Transverse colon (tissue), 4 donors: ENCODE measurements at regions not wholly inside any gene's neighbourhood (a gene's known extent, or its start where the extent isn't known, plus 50 kb on each side); places are given as distances from the start of the nearest gene placed in this dataset.

ENCODE experiments used
- DNase-seq: peaks from one replicate; pipeline ENCODE4 v3.0.0-alpha.2; 2019
- H3K27ac ChIP-seq, 4 donors: fragments of 200-600 bp; sonication (generic); 2 replicates each; pipeline ENCODE4 v1.5.1; 2016 to 2018; ENCODE audit warnings: inconsistent platforms in 4 of 4
- H3K27me3 ChIP-seq: fragments of 200-600 bp; sonication (generic); 2 replicates; pipeline ENCODE4 v1.5.1; 2017; ENCODE audit warnings: inconsistent platforms
- H3K36me3 ChIP-seq, 4 donors: fragments of 200-600 bp; sonication (generic); 2 replicates each; pipeline ENCODE4 v1.5.1; 2017 to 2019; ENCODE audit warnings: inconsistent platforms in 4 of 4
- H3K4me1 ChIP-seq, 4 donors: fragments of 200-600 bp; sonication (generic); 2 replicates each; pipeline ENCODE4 v1.5.1; 2017 to 2020; ENCODE audit warnings: inconsistent platforms in 4 of 4
- H3K4me3 ChIP-seq, 4 donors: fragments of 200-600 bp; sonication (generic); 1 replicate in 1 of 4; 2 replicates in 3 of 4; pipeline versions ENCODE4 v1.5.1 to v1.6.1; 2017 to 2019; ENCODE audit warnings: inconsistent platforms in 4 of 4
- H3K9me3 ChIP-seq, 2 donors: fragments of 200-600 bp; sonication (generic); 2 replicates each; pipeline ENCODE4 v1.5.1; 2017 to 2019; ENCODE audit warnings: inconsistent platforms in 2 of 2
- EP300 ChIP-seq: sonication (generic); formaldehyde crosslinking; IDR thresholded peaks from one replicate; pipeline ENCODE4 v1.6.1; 2017; ENCODE audit warnings: antibody characterized with exemption, low read depth
- POLR2A ChIP-seq: fragments of 450-650 bp; IDR thresholded peaks from one replicate; pipeline ENCODE4 v1.6.1; 2016; ENCODE audit warnings: antibody characterized with exemption, mild to moderate bottlenecking, moderate library complexity
- POLR2AphosphoS5 ChIP-seq, 3 donors: sonication (generic); formaldehyde crosslinking; IDR thresholded peaks; one replicate each; pipeline ENCODE4 v1.6.1; 2016; ENCODE audit warnings: antibody characterized with exemption in 3 of 3
- WGBS, 2 donors: methylation state at CpG; one replicate each; pipeline ENCODE4 v1.1.5; 2018; ENCODE audit warnings: low coverage in 1 of 2; 5-methylcytosine and 5-hydroxymethylcytosine counted together
- in situ Hi-C, 4 donors: fragments of 200-750 bp; cut with MboI; loops; one replicate each; pipeline versions ENCODE4 v1.15.0 to v1.15.1; 2017; ENCODE audit warnings: low sequenced_read_pairs in 3 of 4, low pct_ligation_motif_present in 1 of 4, low pct_unique_long_range_greater_than_20kb in 1 of 4
- intact Hi-C: fragments of 100-400 bp; cut with DNase I; formaldehyde crosslinking; loops from one replicate; pipeline ENCODE4 v1.15.1; 2023; ENCODE audit warnings: low total_unique reads
- TF ChIP-seq, protein P1 (sequence below), 5 experiments: fragments of 200-600 bp in 3 of 5; fragments of 450-650 bp in 2 of 5; sonication (generic) in 3 of 5; IDR thresholded peaks; 1 replicate in 2 of 5; 2 replicates in 3 of 5; pipeline ENCODE4 v1.5.1; 2016 to 2017; ENCODE audit warnings: antibody characterized with exemption in 5 of 5, inconsistent platforms in 3 of 5, mild to moderate bottlenecking in 2 of 5, moderate library complexity in 1 of 5

DNA sequence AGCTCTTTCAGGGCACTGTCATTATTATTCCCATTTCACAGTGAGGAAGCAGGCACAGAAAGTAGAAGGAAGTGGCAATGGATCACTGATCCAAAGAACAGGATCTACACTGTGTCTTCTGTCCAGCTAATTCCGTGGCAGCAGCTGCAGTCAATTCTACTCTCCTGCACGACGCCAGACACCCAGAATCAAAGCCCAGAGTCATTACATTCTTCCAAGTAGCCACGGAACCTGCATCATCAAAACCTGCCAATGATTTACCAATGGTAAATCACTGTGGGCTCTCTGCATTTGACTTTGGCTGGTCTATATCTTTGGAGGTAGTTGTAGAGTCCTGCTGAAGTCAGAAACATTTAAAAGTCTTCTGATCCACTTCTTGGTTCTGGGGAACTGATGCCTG, 767.7 kb downstream of the LIG4 start:
- 31 to 48% methylated on average over 4 of the region's 4 CpGs for WGBS, 2 donors
- TF ChIP-seq POLR2A (no peak), POLR2AphosphoS5 (IDR thresholded peaks at IDR 0.05) (no peak), EP300 (no peak)
- TF ChIP-seq, protein P1, sequence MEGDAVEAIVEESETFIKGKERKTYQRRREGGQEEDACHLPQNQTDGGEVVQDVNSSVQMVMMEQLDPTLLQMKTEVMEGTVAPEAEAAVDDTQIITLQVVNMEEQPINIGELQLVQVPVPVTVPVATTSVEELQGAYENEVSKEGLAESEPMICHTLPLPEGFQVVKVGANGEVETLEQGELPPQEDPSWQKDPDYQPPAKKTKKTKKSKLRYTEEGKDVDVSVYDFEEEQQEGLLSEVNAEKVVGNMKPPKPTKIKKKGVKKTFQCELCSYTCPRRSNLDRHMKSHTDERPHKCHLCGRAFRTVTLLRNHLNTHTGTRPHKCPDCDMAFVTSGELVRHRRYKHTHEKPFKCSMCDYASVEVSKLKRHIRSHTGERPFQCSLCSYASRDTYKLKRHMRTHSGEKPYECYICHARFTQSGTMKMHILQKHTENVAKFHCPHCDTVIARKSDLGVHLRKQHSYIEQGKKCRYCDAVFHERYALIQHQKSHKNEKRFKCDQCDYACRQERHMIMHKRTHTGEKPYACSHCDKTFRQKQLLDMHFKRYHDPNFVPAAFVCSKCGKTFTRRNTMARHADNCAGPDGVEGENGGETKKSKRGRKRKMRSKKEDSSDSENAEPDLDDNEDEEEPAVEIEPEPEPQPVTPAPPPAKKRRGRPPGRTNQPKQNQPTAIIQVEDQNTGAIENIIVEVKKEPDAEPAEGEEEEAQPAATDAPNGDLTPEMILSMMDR (IDR thresholded peaks at IDR 0.05), result no peak
- intact Hi-C loops, result no loop called here

DNA sequence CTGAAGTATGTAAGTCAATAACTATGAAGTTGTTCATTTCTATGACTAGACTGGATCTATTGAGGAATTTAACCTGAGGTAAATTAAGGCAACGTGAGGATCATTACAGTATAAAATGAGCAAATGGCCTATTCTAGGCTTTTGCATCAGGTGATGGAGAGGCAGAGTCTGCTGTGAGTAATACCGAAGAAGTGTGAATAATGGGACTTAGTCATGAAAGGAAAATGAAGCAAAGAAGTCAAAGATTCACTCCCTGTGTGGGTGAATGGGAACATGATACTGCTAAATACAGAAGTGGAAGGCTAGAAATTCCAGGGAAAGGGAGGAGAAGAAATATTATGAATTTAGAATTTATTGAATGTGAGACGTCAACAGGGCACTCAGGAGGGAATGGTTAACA, 774.1 kb downstream of the LIG4 start:
- in situ Hi-C loops (no loop called here), intact Hi-C loops (no loop called here)
- H3K4me3 ChIP-seq, result no peak overlapping the region
- no peak for DNase-seq
- WGBS, 2 donors, result 70 to 92% methylated on average over 3 of the region's 3 CpGs
- H3K4me1 ChIP-seq, result no peaks in the 10 kb centered on the region
- no peaks in the 10 kb centered on the region for H3K36me3 ChIP-seq
- no peaks in the 10 kb centered on the region for H3K9me3 ChIP-seq
- TF ChIP-seq POLR2AphosphoS5 (IDR thresholded peaks at IDR 0.05) (no peak), EP300 (no peak), POLR2A (no peak)
- TF ChIP-seq, protein P1 (IDR thresholded peaks at IDR 0.05), result no peak
- H3K27me3 ChIP-seq, result no peaks in the 10 kb centered on the region
- no peak overlapping the region for H3K27ac ChIP-seq

More for the DNA sequence above, 767.7 kb downstream of the LIG4 start:
- in situ Hi-C loops, result no loop called here
- Histone ChIP-seq H3K36me3 (no peaks in the 10 kb centered on the region), H3K27ac (no peak overlapping the region), H3K4me3 (no peak overlapping the region), H3K4me1 (no peaks in the 10 kb centered on the region), H3K27me3 (no peaks in the 10 kb centered on the region), H3K9me3 (no peaks in the 10 kb centered on the region)
- DNase-seq, result no peak

DNA sequence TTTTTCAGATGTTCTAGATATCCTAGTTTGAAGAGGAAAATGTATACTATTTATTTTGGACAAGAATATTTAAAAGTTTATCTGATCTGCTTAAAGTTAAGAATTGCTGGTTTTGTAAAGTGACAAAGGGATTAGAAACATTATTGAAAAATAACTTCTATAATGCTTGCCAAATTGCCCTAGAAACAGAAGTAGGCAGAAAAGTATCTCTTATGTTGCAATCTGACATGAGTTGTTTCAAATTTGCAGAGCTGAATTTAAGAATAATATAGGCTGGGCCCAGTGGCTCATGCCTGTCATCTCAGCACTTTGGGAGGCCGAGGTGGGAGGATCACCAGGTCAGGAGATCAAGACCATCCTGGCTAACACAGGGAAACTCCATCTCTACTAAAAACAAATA, 777.1 kb downstream of the LIG4 start:
- Histone ChIP-seq H3K27ac (no peak overlapping the region), H3K4me1 (no peaks in the 10 kb centered on the region), H3K36me3 (no peaks in the 10 kb centered on the region), H3K4me3 (no peak overlapping the region), H3K9me3 (no peaks in the 10 kb centered on the region), H3K27me3 (no peaks in the 10 kb centered on the region)
- in situ Hi-C loops, result no loop called here
- DNase-seq, result no peak
- intact Hi-C loops, result no loop called here
- TF ChIP-seq POLR2A, result no peak
- TF ChIP-seq, protein P1 (IDR thresholded peaks at IDR 0.05), result no peak
- no peak for TF ChIP-seq EP300
- TF ChIP-seq POLR2AphosphoS5 (IDR thresholded peaks at IDR 0.05), result no peak
- 17 to 68% methylated on average over 1 of the region's 1 CpG for WGBS, 2 donors

DNA sequence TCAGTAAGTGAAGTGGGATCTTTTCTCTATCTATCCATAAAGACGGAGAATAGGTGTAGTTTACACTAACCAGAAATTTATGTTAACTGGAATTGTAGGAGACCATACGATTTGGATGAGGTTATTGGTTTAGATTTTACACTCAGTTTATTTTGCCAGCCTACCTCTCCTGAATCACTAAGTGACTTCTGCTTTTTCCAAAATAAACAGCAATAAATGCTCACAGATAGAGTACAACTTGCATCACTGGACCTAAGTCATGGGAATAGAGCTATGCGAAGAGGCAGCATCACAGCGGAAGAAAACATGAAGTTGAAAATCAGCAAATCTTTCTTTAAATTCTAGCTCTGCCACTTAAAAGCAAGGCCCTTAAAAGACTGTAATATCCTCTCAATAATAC, 781.0 kb downstream of the LIG4 start:
- H3K36me3 ChIP-seq, result no peaks in the 10 kb centered on the region
- H3K4me1 ChIP-seq, result no peaks in the 10 kb centered on the region
- TF ChIP-seq EP300 (no peak), POLR2AphosphoS5 (IDR thresholded peaks at IDR 0.05) (no peak), POLR2A (no peak)
- TF ChIP-seq, protein P1 (IDR thresholded peaks at IDR 0.05), result no peak
- H3K27ac ChIP-seq, result no peak overlapping the region
- 72 to 80% methylated on average over 4 of the region's 4 CpGs for WGBS, 2 donors
- H3K27me3 ChIP-seq, result no peaks in the 10 kb centered on the region
- no peak for DNase-seq
- no peaks in the 10 kb centered on the region for H3K9me3 ChIP-seq
- no peak overlapping the region for H3K4me3 ChIP-seq
- intact Hi-C loops, result no loop called here
- in situ Hi-C loops, result no loop called here
